Activated naive CD8-positive, alpha-beta T cell treated with anti-CD3 and anti-CD28 coated beads, Interleukin-2, amount 10 ng/mL, durations not matched to agents 7 days and 5 days (primary cell): ENCODE measurements at regions not wholly inside any gene's neighbourhood (a gene's known extent, or its start where the extent isn't known, plus 50 kb on each side); places are given as distances from the start of the nearest gene placed in this dataset.
"Not testable (repeated sequence)": the region's sequence is repeated elsewhere in the genome, so short reads cannot be mapped to it uniquely, and the experiment has no call there.

Source experiments
- ATAC-seq: fragments of 150-1000 bp; cut with Tn5 transposase; one replicate; pipeline ENCODE4 v1.10.0; 2021; ENCODE audit warnings: low read depth, moderate library complexity
- POLR2A ChIA-PET: fragments of 350-600 bp; sonication (Branson Sonifier 250); formaldehyde crosslinking; loops from one replicate; lab custom pipeline; 2021; ENCODE audit warnings: antibody characterized with exemption; lab: Charles Lee
- DNase-seq: peaks from one replicate; pipeline ENCODE4 v3.0.0; 2021
- H3K27ac Mint-ChIP-seq: one replicate; pipeline ENCODE4 v1.8.0; 2022; ENCODE audit warnings: mild to moderate bottlenecking, mixed read lengths
- H3K27me3 Mint-ChIP-seq: one replicate; pipeline ENCODE4 v1.8.0; 2022; ENCODE audit warnings: mild to moderate bottlenecking, moderate library complexity, mixed read lengths
- H3K36me3 Mint-ChIP-seq: one replicate; pipeline ENCODE4 v1.8.0; 2021; ENCODE audit warnings: mild to moderate bottlenecking, mixed read lengths
- H3K4me1 Mint-ChIP-seq: one replicate; pipeline ENCODE4 v1.8.0; 2021; ENCODE audit warnings: mixed read lengths
- H3K4me3 Mint-ChIP-seq: one replicate; pipeline ENCODE4 v1.8.0; 2022; ENCODE audit warnings: mild to moderate bottlenecking, moderate library complexity, mixed read lengths
- H3K9me3 Mint-ChIP-seq: one replicate; pipeline ENCODE4 v1.8.0; 2021; ENCODE audit warnings: mixed read lengths

DNA sequence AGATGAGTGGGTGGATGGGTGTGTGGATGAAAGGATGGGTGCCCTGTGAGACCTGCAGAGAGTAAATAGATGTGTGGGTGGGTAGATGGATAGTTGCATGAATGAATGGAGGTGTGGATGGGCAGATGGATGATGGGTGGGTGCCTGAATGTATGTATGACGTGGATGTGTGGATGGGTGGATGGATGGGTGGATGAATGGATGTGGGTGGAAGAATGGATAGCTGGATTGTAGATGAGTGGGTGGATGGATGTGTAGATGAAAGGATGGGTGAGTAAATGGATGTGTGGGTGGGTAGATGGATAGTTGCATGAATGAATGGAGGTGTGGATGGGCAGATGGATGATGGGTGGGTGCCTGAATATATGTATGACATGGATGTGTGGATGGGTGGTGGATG, 374.7 kb downstream of the BRD1 start:
- DNase-seq, POLR2A ChIA-PET, H3K27ac Mint-ChIP-seq, H3K4me1 Mint-ChIP-seq, H3K9me3 Mint-ChIP-seq, ATAC-seq, H3K4me3 Mint-ChIP-seq, H3K36me3 Mint-ChIP-seq: not testable (repeated sequence)
- H3K27me3 Mint-ChIP-seq = peaks cover 20% of the 10 kb centered on the region

DNA sequence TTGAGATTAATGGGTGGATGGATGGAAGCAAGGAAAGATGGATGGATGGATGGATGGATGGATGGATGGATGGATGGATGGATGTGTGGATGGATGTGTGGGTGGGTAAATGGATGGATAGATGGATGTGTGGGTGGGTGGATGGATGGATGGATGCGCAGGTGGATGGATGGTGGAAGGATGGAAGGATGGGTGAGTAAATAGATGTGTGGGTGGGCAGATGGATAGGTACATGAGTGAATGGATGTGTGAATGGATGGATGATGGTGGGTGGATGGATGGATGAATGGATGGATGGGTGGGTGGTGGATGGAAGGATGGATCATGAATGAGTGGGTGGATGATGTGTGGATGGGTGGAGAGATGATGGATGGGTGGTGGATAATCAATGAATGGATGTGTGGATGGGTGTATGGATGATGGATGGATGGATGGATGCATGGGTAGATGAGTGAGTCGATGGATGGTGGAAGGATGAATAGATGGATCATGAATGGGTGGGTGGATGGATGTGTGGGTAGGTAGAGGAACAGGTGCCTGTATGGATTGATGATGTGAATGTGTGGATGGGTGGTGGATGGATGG, 375.2 kb downstream of the BRD1 start:
- Mint-ChIP-seq H3K27ac (no peak overlapping the region), H3K27me3 (peaks cover 20% of the 10 kb centered on the region), H3K4me1 (no peaks in the 10 kb centered on the region), H3K9me3 (no peaks in the 10 kb centered on the region), H3K4me3 (no peak overlapping the region), H3K36me3 (no peaks in the 10 kb centered on the region)
- no peak for DNase-seq
- POLR2A ChIA-PET = no interaction called here
- no peak for ATAC-seq

DNA sequence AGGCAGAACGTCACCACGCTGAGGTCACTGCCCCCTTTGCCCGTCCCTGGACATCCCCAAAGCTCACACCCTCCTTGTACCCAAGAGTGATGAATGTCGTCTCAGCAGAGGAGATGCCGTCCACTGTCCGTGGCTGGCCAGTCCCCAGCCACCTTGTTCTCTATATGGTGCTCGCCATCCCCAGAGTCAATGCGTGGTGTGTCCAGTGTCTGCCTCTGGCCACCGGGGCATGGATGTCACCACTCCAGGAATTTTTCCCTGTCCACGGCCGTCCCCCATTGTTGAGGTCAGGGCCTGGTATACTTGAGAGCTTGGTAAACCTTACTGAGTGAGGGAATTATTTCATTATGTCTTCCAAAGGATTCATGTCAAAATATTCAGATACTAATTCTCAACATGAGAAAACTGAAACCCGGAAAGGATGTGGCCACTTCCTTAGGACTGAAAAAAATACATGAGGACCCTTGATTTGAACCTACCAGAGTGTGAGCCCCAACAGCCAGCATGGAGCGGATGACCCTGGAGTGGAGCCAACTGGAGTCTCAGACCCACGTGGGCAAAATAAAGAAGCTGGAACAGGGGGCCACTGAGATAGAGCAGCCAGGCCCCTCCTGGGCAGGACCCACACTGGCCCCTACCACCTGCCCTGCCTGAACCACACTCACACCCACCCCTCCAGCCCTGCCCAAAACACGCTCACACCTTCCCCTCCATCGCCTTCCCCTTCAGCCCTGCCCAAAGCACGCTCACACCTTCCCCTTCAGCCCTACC, 376.4 kb downstream of the BRD1 start:
- no peak for DNase-seq
- peaks cover 19% of the 10 kb centered on the region for H3K27me3 Mint-ChIP-seq
- H3K4me3 Mint-ChIP-seq = no peak overlapping the region
- H3K27ac Mint-ChIP-seq = no peak overlapping the region
- POLR2A ChIA-PET = no interaction called here
- no peaks in the 10 kb centered on the region for H3K4me1 Mint-ChIP-seq
- no peak for ATAC-seq
- no peaks in the 10 kb centered on the region for H3K36me3 Mint-ChIP-seq
- no peaks in the 10 kb centered on the region for H3K9me3 Mint-ChIP-seq

DNA sequence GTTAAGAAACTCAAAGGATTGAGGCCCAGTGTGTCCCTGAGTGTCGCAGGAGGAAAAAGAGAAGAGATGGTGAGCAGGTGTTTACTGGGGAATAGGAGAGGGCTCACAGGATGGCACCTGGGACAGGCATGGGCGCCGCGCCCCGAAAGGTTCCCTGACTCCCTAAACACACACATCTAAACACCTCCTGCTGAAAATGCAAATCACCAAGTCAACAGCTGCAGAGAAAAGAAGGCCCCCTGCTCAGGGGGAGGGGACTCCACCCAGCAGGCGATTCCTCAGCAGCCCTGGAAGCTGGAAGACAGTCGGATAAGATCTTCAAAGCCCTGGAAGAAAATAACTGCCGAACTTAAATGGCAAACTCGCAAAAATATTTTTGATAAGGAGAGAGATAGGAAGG, 377.2 kb downstream of the BRD1 start:
- Mint-ChIP-seq H3K27ac (no peak overlapping the region), H3K27me3 (peaks cover 19% of the 10 kb centered on the region), H3K9me3 (no peaks in the 10 kb centered on the region), H3K36me3 (no peaks in the 10 kb centered on the region), H3K4me1 (no peaks in the 10 kb centered on the region), H3K4me3 (no peak overlapping the region)
- no peak for ATAC-seq
- DNase-seq = no peak
- POLR2A ChIA-PET = no interaction called here

DNA sequence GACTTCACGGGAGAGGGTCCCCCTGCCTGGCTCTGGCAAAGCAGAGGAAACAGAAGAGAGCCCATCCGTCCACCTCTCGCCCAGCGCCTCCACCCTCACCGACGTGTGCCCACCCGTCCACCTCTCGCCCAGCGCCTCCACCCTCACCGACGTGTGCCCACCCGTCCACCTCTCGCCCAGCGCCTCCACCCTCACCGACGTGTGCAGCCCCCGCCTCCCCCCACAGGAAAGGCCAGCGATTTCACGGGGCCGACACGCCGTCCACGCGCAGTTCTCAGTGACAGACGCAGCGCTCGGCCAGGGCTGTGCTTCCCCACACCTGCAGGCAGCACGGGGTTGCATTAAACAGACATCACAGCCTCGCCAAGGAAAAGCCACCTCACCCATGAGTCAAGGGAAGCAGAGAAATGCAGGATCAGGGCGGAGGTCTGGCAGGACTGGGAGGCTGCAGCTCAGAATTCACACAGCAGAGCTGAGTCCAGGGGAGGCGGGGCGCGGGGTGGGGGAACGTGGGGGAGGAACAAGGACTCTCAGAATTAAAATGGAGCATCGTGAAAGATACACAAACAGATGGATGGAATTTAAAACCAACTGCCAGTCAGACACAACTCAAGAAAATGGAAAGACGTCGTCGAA, 377.7 kb downstream of the BRD1 start:
- Mint-ChIP-seq H3K4me1 (no peaks in the 10 kb centered on the region), H3K36me3 (no peaks in the 10 kb centered on the region), H3K9me3 (no peaks in the 10 kb centered on the region), H3K27me3 (peaks cover 19% of the 10 kb centered on the region), H3K4me3 (no peak overlapping the region), H3K27ac (no peak overlapping the region)
- ATAC-seq = no peak
- POLR2A ChIA-PET = no interaction called here
- no peak for DNase-seq

DNA sequence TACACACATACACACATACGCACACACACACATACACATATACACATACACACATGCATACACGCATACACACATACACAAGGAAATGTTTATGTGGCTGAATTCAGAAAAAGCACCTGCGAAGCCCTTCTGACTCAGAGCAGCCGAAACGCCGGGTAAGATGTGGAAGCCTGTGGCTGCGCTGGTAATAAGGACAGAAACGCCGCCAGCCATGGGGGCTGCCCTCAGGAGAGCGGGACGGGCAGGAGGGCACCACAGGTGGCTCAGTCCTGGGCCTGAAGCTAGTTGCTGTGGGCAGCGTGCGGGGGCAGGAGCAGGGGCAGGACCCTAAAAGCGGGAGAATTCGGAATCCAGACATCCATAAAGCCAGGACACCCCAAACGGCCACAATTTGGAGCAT, 378.3 kb downstream of the BRD1 start:
- POLR2A ChIA-PET = no interaction called here
- H3K4me3 Mint-ChIP-seq = no peak overlapping the region

DNA sequence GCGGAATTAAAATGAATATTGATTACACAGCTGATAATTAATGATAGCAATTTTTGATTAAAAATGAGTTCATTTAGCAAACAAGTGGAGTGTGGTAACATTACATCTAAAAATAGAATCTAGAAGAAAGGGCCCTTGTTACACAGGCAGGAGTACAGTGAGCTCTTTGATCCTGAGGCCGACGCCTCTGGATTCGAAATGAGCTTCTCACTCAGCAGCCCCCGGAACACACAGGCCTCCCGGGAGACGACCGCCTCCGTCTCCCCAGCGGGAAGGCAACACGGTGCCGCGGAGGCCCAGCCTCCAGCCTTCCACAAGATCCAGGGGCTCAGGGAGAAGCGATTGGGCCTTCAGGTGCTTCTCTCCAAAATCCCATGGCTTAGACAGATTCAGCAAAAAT, 379.1 kb downstream of the BRD1 start:
- Mint-ChIP-seq H3K4me3 (no peak overlapping the region), H3K36me3 (no peaks in the 10 kb centered on the region), H3K27me3 (peaks cover 19% of the 10 kb centered on the region), H3K27ac (no peak overlapping the region), H3K9me3 (no peaks in the 10 kb centered on the region), H3K4me1 (no peaks in the 10 kb centered on the region)
- no peak for DNase-seq
- ATAC-seq = no peak
- POLR2A ChIA-PET = no interaction called here

More for the DNA sequence above, 378.3 kb downstream of the BRD1 start:
- DNase-seq (no peak), ATAC-seq (no peak)
- Mint-ChIP-seq H3K27me3 (peaks cover 19% of the 10 kb centered on the region), H3K4me1 (no peaks in the 10 kb centered on the region), H3K9me3 (no peaks in the 10 kb centered on the region), H3K36me3 (no peaks in the 10 kb centered on the region), H3K27ac (no peak overlapping the region)

DNA sequence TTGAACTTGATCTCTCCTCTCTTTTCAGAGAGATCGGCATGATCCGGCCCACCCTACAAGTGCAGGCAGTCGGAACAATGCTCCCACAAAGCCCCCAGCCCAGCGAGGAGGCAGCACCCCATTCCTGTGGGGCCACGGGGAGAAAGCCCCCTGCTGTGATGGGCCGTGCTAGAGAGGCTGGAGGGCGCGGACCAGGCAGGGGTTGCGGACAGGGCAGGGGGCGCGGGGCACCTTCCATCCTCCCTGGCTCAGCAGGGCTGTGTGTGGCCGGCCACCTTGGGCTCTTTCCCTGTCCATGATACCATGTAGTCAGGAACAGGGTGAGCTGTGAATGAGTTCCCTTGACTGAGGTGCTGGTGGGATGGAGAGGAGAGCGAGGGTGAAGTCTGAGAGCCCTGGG, 379.8 kb downstream of the BRD1 start:
- DNase-seq (no peak), ATAC-seq (no peak)
- Mint-ChIP-seq H3K36me3 (no peaks in the 10 kb centered on the region), H3K9me3 (no peaks in the 10 kb centered on the region), H3K4me3 (no peak overlapping the region), H3K4me1 (no peaks in the 10 kb centered on the region), H3K27me3 (peaks cover 19% of the 10 kb centered on the region), H3K27ac (no peak overlapping the region)
- POLR2A ChIA-PET = no interaction called here

DNA sequence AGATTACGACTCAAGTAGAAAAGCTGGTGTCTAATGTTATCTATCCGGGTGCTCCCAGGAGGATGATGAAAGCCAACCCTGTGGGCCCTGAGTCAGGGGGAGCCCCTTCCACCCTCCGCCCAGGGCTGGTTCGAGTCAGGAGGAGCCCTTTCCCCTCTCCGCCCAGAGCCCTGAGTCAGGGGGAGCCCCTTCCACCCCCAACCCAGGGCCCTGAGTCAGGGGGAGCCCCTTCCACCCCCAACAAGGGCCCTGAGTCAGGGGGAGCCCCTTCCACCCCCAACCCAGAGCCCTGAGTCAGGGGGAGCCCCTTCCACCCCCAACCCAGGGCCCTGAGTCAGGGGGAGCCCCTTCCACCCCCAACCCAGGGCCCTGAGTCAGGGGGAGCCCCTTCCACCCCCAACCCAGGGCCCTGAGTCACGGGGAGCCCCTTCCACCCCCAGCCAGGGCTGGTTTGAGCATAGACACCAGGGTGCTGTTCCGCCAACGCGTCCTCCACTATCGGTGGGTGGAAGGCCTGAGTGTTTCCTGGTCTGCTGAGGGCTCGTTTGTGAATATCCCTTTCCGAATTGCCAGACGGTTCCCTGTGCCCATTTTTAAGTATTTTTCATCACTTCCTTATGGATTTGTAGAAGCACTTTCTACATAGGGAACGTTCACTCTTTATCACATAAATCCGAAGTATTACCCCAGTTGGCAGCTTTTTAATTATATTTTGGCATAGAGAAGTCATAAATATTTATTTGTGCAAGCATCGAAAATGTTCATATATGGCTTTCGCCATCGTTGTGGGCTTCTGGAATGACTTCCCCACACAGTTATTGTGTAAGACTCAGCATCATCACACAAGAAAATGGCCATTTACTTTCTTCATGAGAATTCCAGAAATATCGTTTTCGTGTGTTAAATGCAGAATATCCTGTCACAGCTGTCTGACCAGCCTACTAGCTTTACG, 380.6 kb downstream of the BRD1 start:
- H3K4me3 Mint-ChIP-seq = no peak overlapping the region
- no peak for DNase-seq
- ATAC-seq = no peak
- no peaks in the 10 kb centered on the region for H3K4me1 Mint-ChIP-seq
- no peaks in the 10 kb centered on the region for H3K9me3 Mint-ChIP-seq
- H3K36me3 Mint-ChIP-seq = no peaks in the 10 kb centered on the region
- H3K27ac Mint-ChIP-seq = no peak overlapping the region
- peaks cover 19% of the 10 kb centered on the region for H3K27me3 Mint-ChIP-seq
- POLR2A ChIA-PET = no interaction called here

DNA sequence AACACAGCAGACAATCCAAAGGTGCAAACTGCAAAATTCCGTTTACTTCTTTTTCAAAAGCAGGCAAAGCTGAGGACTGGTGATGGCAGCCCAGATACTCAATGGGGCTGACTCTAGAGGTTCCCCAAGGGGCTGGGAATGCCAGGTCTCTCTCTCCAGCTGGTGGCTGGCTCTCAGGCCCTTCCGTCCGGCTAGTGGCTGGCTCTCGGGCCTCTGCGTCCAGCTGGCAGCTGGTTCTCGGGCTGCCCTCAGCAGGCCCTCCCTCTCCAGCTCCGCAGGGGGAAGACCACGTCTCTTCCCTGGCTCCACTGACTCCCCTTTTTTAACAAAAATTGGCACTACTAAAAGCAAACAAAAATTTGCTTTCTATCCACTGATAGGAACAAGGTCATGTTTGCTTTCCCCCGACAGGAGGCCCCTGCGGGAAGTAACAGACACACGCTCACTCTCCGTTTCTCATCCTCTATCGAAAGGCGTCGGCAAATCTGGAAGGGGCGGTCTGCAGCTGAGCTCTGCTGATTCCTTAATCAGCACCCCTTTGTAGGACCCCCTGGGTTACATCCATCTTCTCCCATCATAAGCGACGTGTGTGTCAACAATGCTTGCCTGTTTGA, 381.4 kb downstream of the BRD1 start:
- Mint-ChIP-seq H3K4me3 (no peak overlapping the region), H3K4me1 (no peaks in the 10 kb centered on the region), H3K27me3 (peaks cover 17% of the 10 kb centered on the region), H3K36me3 (no peaks in the 10 kb centered on the region), H3K9me3 (no peaks in the 10 kb centered on the region), H3K27ac (no peak overlapping the region)
- DNase-seq (no peak), ATAC-seq (no peak)
- POLR2A ChIA-PET = no interaction called here

DNA sequence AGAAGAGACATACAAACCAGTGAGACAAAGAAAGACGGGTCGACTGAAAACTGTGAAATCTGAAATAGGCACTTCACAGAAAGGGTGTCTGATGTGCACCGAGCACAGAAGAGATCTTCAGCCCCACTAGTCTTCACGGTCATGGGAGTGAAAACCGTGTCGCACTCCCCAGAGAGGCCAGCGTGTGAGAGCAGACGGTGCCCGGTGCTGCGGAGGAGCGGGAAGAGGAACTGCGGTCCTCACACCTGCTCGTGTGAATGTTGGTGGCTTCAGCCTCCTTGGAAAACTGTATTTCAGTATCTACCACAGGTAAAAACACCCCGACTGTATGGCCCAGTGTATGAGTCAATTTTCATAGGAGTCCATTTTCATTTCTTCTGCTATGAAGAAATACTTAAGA, 382.9 kb downstream of the BRD1 start:
- POLR2A ChIA-PET = no interaction called here
- H3K27ac Mint-ChIP-seq = no peak overlapping the region
- peaks cover 3% of the 10 kb centered on the region for H3K27me3 Mint-ChIP-seq
- no peaks in the 10 kb centered on the region for H3K4me1 Mint-ChIP-seq
- ATAC-seq (no peak), DNase-seq (no peak)
- H3K9me3 Mint-ChIP-seq = no peaks in the 10 kb centered on the region
- H3K4me3 Mint-ChIP-seq = no peak overlapping the region
- H3K36me3 Mint-ChIP-seq = no peaks in the 10 kb centered on the region

DNA sequence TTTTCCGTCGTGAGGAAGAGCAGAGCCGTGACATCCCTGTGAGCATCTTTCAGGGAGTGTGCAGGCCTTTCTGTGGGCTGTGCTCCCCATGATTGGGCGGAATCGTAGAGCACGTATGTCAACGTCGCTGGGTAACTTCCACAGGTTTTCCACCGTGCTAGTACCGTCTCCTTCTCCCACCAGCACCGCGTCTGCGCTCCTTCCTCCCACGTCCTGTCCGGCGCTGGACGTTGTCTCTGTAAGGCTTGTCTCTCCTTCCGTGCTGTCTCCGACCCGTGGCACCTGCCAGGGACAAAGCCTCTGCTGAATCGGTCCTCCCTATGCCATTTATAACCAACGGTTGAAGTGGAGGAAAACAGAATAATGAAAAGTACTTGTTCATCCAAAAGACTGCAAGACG, 386.7 kb downstream of the BRD1 start:
- H3K27ac Mint-ChIP-seq = no peak overlapping the region
- no peak for ATAC-seq

DNA sequence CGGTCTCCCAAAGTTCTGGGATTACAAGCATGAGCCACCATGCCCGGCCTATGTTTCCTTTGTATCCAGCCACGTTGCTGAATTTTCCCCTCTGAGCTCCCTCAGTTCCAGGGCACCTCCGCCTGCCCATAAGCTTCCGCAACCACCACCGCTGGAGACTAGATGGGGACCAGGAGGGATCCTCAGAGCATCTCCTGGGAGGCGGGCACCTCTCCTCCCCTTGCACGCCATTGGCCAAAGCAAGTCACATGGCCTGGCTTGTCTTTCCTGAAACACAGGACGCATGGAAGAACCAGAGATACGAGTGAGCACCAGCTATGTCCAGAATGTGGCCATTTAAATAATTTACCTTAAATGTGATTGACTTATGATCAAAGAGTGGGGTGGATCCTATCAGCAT, 388.3 kb downstream of the BRD1 start:
- Mint-ChIP-seq H3K36me3 (no peaks in the 10 kb centered on the region), H3K4me3 (no peak overlapping the region), H3K27ac (no peak overlapping the region), H3K27me3 (no peaks in the 10 kb centered on the region), H3K9me3 (no peaks in the 10 kb centered on the region), H3K4me1 (no peaks in the 10 kb centered on the region)
- DNase-seq (no peak), ATAC-seq (no peak)
- POLR2A ChIA-PET = interaction anchor here (0.7 kb wide), 1 partner anchor 214 kb away, joined by 3 read pairs; no protein-coding TSS in a partner anchor

More for the DNA sequence above, 386.7 kb downstream of the BRD1 start:
- Mint-ChIP-seq H3K9me3 (no peaks in the 10 kb centered on the region), H3K4me3 (no peak overlapping the region), H3K36me3 (no peaks in the 10 kb centered on the region), H3K4me1 (no peaks in the 10 kb centered on the region), H3K27me3 (no peaks in the 10 kb centered on the region)
- no peak for DNase-seq
- POLR2A ChIA-PET = no interaction called here
